H1 (cell line): ENCODE measurements at regions not wholly inside any gene's neighbourhood (a gene's known extent, or its start where the extent isn't known, plus 50 kb on each side); places are given as distances from the start of the nearest gene placed in this dataset.

Source experiments
- CTCF ChIA-PET: fragments of 300-600 bp; sonication (Branson Sonifier 250); formaldehyde crosslinking; loops from one replicate; lab custom pipeline; 2021; ENCODE audit not compliant: partially characterized antibody; lab: Charles Lee
- POLR2A ChIA-PET: fragments of 300-600 bp; sonication (Branson Sonifier 250); formaldehyde crosslinking; loops from one replicate; lab custom pipeline; 2021; ENCODE audit warnings: inconsistent platforms; ENCODE audit not compliant: partially characterized antibody; lab: Charles Lee
- DNase-seq, 2 experiments: peaks; one replicate each; pipeline versions ENCODE4 v3.0.0 to v3.0.0-alpha.2; 2010 to 2022; ENCODE audit warnings: low spot score in 2 of 2, low read depth in 1 of 2, mixed read lengths in 1 of 2
- FAIRE-seq: peaks from 2 replicates; lab custom pipeline; 2011; peaks lifted over from hg19 to GRCh38; lab: Jason Lieb, UNC
- H2AFZ ChIP-seq: 2 replicates; pipeline ENCODE4 v1.8.1; 2012; ENCODE audit warnings: low read length, inconsistent platforms
- H2AK5ac ChIP-seq: 2 replicates; pipeline ENCODE4 v1.6.1; 2013; ENCODE audit warnings: low read depth, low read length
- H2BK120ac ChIP-seq: replicated peaks from 2 replicates; pipeline ENCODE3; 2013; ENCODE audit warnings: low read depth, low read length, inconsistent platforms
- H2BK12ac ChIP-seq: 2 replicates; pipeline ENCODE4 v1.6.1; 2013; ENCODE audit warnings: low read depth, low read length
- H2BK15ac ChIP-seq: 2 replicates; pipeline ENCODE4 v1.6.1; 2013; ENCODE audit warnings: low read length
- H2BK20ac ChIP-seq: 2 replicates; pipeline ENCODE4 v1.6.1; 2013; ENCODE audit warnings: low read length
- H2BK5ac ChIP-seq: 2 replicates; pipeline ENCODE4 v1.6.1; 2013; ENCODE audit warnings: low read depth, low read length
- H3K14ac ChIP-seq: 2 replicates; pipeline ENCODE4 v1.6.1; 2013; ENCODE audit warnings: inconsistent platforms; ENCODE audit not compliant: insufficient read length
- H3K18ac ChIP-seq: 2 replicates; pipeline ENCODE4 v1.6.1; 2013; ENCODE audit warnings: low read length; ENCODE audit errors: extremely low read depth
- H3K23ac ChIP-seq: 2 replicates; pipeline ENCODE4 v1.6.1; 2013; ENCODE audit warnings: inconsistent platforms; ENCODE audit not compliant: insufficient read length
- H3K23me2 ChIP-seq: 2 replicates; pipeline ENCODE4 v1.6.1; 2013; ENCODE audit warnings: low read depth, low read length
- H3K27ac ChIP-seq: 2 replicates; pipeline ENCODE4 v1.6.1; 2011; ENCODE audit warnings: low read depth, low read length, inconsistent platforms
- H3K27me3 ChIP-seq, 4 experiments: replicated peaks in 1 of 4; 1 replicate in 1 of 4; 2 replicates in 3 of 4; pipeline versions ENCODE4 v1.6.1 to v1.8.1; 2011 to 2013; ENCODE audit warnings: low read length in 3 of 4, mild to moderate bottlenecking in 3 of 4, inconsistent platforms in 2 of 4, mixed read lengths in 2 of 4, moderate library complexity in 1 of 4; ENCODE audit not compliant: control insufficient read depth in 3 of 4, insufficient read depth in 3 of 4; ENCODE audit errors: extremely low read depth in 1 of 4
- H3K36me3 ChIP-seq, 4 experiments: 2 replicates each; pipeline versions ENCODE4 v1.6.1 to v1.8.1; 2011 to 2013; ENCODE audit warnings: mild to moderate bottlenecking in 4 of 4, low read length in 3 of 4, moderate library complexity in 2 of 4, control low read depth in 1 of 4, inconsistent platforms in 1 of 4; ENCODE audit not compliant: insufficient read depth in 4 of 4, control insufficient read depth in 2 of 4
- H3K4ac ChIP-seq: replicated peaks from 2 replicates; pipeline ENCODE3; 2013; ENCODE audit warnings: low read length, low read depth, mixed read lengths, inconsistent platforms; ENCODE audit not compliant: insufficient read length
- H3K4me1 ChIP-seq, 4 experiments: replicated peaks in 1 of 4; 1 replicate in 1 of 4; 2 replicates in 3 of 4; pipeline versions ENCODE4 v1.6.1 to v1.8.1; 2011 to 2013; ENCODE audit warnings: low read length in 3 of 4, inconsistent platforms in 2 of 4, mixed read lengths in 1 of 4; ENCODE audit not compliant: insufficient read depth in 4 of 4, control insufficient read depth in 3 of 4
- H3K4me2 ChIP-seq, 2 experiments: 2 replicates each; pipeline versions ENCODE4 v1.6.1 to v1.8.1; 2011 to 2013; ENCODE audit warnings: low read depth in 2 of 2, low read length in 2 of 2, control low read depth in 1 of 2, inconsistent platforms in 1 of 2, mild to moderate bottlenecking in 1 of 2; ENCODE audit not compliant: insufficient read depth in 1 of 2
- H3K4me3 ChIP-seq, 4 experiments: fragments of 200-600, 300-600 bp in 1 of 4; sonication (generic), shearing (Covaris generic), sonication (Bioruptor Twin) in 1 of 4; 2 replicates each; pipeline versions ENCODE4 v1.5.1 to v1.8.1; 2011 to 2016; ENCODE audit warnings: low read length in 4 of 4, low read depth in 3 of 4, control low read depth in 2 of 4, inconsistent platforms in 2 of 4, mild to moderate bottlenecking in 2 of 4, mixed read lengths in 1 of 4, moderate library complexity in 1 of 4; ENCODE audit not compliant: insufficient read depth in 2 of 4; ENCODE audit errors: extremely low read depth in 1 of 4
- H3K56ac ChIP-seq: replicated peaks from 2 replicates; pipeline ENCODE3; 2013; ENCODE audit warnings: low read depth, mild to moderate bottlenecking, mixed read lengths, low read length, inconsistent platforms; ENCODE audit not compliant: insufficient read length
- H3K79me1 ChIP-seq: 2 replicates; pipeline ENCODE4 v1.6.1; 2013; ENCODE audit warnings: low read depth, low read length, control low read depth
- H3K79me2 ChIP-seq, 2 experiments: 2 replicates each; pipeline versions ENCODE4 v1.6.1 to v1.8.1; 2012 to 2013; ENCODE audit warnings: low read length in 2 of 2, mild to moderate bottlenecking in 2 of 2, inconsistent platforms in 1 of 2; ENCODE audit not compliant: insufficient read depth in 2 of 2, control insufficient read depth in 1 of 2
- H3K9ac ChIP-seq, 4 experiments: replicated peaks in 1 of 4; 1 replicate in 1 of 4; 2 replicates in 3 of 4; pipeline versions ENCODE4 v1.6.1 to v1.8.1; 2011 to 2013; ENCODE audit warnings: low read depth in 3 of 4, low read length in 3 of 4, control low read depth in 2 of 4, mild to moderate bottlenecking in 2 of 4, moderate library complexity in 2 of 4, inconsistent platforms in 1 of 4; ENCODE audit errors: extremely low read depth in 1 of 4
- H3K9me3 ChIP-seq, 2 experiments: 2 replicates each; pipeline versions ENCODE4 v1.6.1 to v1.8.1; 2012 to 2013; ENCODE audit warnings: mild to moderate bottlenecking in 2 of 2, moderate library complexity in 2 of 2, control low read depth in 1 of 2, inconsistent platforms in 1 of 2, low read depth in 1 of 2, low read length in 1 of 2, mixed read lengths in 1 of 2; ENCODE audit not compliant: insufficient read depth in 2 of 2
- H4K20me1 ChIP-seq, 2 experiments: replicated peaks in 1 of 2; 2 replicates each; pipeline versions ENCODE3 to v1.8.1; 2011 to 2013; ENCODE audit warnings: inconsistent platforms in 2 of 2, low read length in 2 of 2, mild to moderate bottlenecking in 1 of 2; ENCODE audit not compliant: insufficient read depth in 2 of 2, control insufficient read depth in 1 of 2
- H4K5ac ChIP-seq: 2 replicates; pipeline ENCODE4 v1.6.1; 2013; ENCODE audit warnings: low read length, low read depth, mixed read lengths, inconsistent platforms; ENCODE audit not compliant: insufficient read length
- H4K8ac ChIP-seq: 2 replicates; pipeline ENCODE4 v1.8.0; 2013; ENCODE audit warnings: mild to moderate bottlenecking, moderate library complexity, low read length, inconsistent platforms; ENCODE audit not compliant: insufficient read depth; ENCODE audit errors: extremely low read depth
- H4K91ac ChIP-seq: replicated peaks from 2 replicates; pipeline ENCODE3; 2013; ENCODE audit warnings: low read length, mixed read lengths, inconsistent platforms; ENCODE audit not compliant: insufficient read length
- JUN ChIP-seq: IDR thresholded peaks from 2 replicates; pipeline ENCODE4 v1.6.1; 2011; ENCODE audit warnings: low read depth, mild to moderate bottlenecking, improper control_type of control experiment, low read length
- RAD21 ChIP-seq, 2 experiments: IDR thresholded peaks in 1 of 2; conservative IDR thresholded peaks in 1 of 2; 2 replicates each; pipeline ENCODE4 v1.6.1; 2011; ENCODE audit warnings: low read depth in 2 of 2, low read length in 2 of 2, improper control_type of control experiment in 1 of 2, inconsistent platforms in 1 of 2, mild to moderate bottlenecking in 1 of 2, moderate library complexity in 1 of 2
- WGBS, 2 experiments: shearing (Covaris generic) in 1 of 2; methylation state at CpG; one replicate each; pipeline versions ENCODE4 v1.1.6 to v1.1.7; 2013 to 2015; ENCODE audit warnings: low lambda C conversion rate in 2 of 2, mixed read lengths in 2 of 2, inconsistent platforms in 1 of 2, low coverage in 1 of 2, missing lambda C conversion rate in 1 of 2; ENCODE audit not compliant: insufficient replicate concordance in 2 of 2, insufficient coverage in 1 of 2, insufficient read length in 1 of 2; ENCODE audit errors: extremely low coverage in 1 of 2, missing lambda C conversion rate in 1 of 2; 5-methylcytosine and 5-hydroxymethylcytosine counted together

DNA sequence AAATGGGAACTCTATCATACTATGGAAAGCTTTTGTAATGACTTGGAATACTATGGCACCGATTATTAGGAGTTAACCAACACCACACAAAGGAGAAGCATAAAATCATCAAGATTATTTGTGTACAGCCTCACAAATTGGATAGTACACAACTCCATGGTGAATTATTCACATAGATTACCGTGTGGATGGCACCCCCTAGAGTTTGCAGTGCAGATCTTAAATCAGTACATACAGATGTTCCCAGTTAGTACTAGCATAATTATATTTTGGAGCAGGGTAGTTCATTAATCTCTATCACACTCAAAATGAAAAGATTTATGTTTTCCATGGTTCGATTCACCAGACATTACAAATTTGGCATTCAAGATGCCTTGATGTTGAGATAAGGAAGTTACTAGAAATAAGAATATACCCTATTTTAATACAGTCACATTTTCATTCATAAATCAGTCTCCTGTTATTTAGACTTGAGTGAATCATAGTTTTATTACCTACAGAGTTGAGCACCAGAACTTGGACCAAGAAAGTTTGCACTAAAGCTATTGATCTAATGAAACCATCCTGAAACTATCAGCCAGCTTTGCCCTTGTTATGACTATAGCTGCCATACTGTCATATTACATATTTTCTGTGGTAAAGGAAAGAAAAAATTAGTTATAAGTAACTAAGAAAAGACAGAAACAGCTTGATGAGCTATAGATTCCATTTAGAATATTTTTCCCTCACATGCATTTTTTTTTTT, 531.8 kb downstream of the GLUD2 start:
- no peak for FAIRE-seq
- no peaks in the 10 kb centered on the region for H3K23me2 ChIP-seq
- H3K18ac ChIP-seq = no peak overlapping the region
- H3K4me2 ChIP-seq = peak overlapping the region in 1 of 2 experiments; percentile 17; a peak in 1 of 4 replicates
- peaks cover 0 to 6% (median 0%) of the 10 kb centered on the region in 4 experiments; a peak in 2 of 7 replicates for H3K27me3 ChIP-seq
- H3K23ac ChIP-seq = no peak overlapping the region
- no peak overlapping the region for H3K27ac ChIP-seq
- H3K4ac ChIP-seq = no peak overlapping the region
- no peaks in the 10 kb centered on the region for H3K79me1 ChIP-seq
- H3K56ac ChIP-seq = no peak overlapping the region
- H3K4me3 ChIP-seq = 0 out of 8 replicates have a peak overlapping the region, but pooled peaks of 1 of the 4 experiments have one; percentile 21
- no peak overlapping the region for H3K14ac ChIP-seq
- H2BK12ac ChIP-seq = no peak overlapping the region
- no peak overlapping the region for H2BK20ac ChIP-seq
- H2BK120ac ChIP-seq = no peak overlapping the region
- CTCF ChIA-PET = interaction anchor here (0.6 kb wide), 1 partner anchor 789 kb away, joined by 3 read pairs; no protein-coding TSS in a partner anchor
- H4K8ac ChIP-seq = no peak overlapping the region
- no peak overlapping the region for H2AK5ac ChIP-seq
- no peak overlapping the region for H4K91ac ChIP-seq
- H4K20me1 ChIP-seq = no peaks in the 10 kb centered on the region
- no peak overlapping the region for H3K9ac ChIP-seq
- no peak for DNase-seq
- TF ChIP-seq JUN = no peak
- TF ChIP-seq RAD21 (IDR thresholded peaks at IDR 0.05 in 1 of 2, conservative IDR thresholded peaks at IDR 0.05 in 1 of 2; ENCODE audit: low read depth in 2 of 2, low read length in 2 of 2) = peak; percentile 14 to 27; a peak in 2 of 4 replicates
- H3K9me3 ChIP-seq = no peaks in the 10 kb centered on the region
- H3K79me2 ChIP-seq = no peaks in the 10 kb centered on the region
- no peak overlapping the region for H4K5ac ChIP-seq
- peaks cover 0 to 7% (median 0%) of the 10 kb centered on the region in 4 experiments; a peak in 1 of 7 replicates for H3K4me1 ChIP-seq
- POLR2A ChIA-PET = no interaction called here
- H3K36me3 ChIP-seq = no peaks in the 10 kb centered on the region
- H2AFZ ChIP-seq = no peak overlapping the region
- H2BK15ac ChIP-seq = no peak overlapping the region
- H2BK5ac ChIP-seq = no peak overlapping the region
- WGBS, 2 experiments = 41% methylated on average over 3 of the region's 3 CpGs; no CpG with 5 or more reads in 1 of the 2 experiments
